ENCODE measurements at regions not wholly inside any gene's neighbourhood (a gene's known extent, or its start where the extent isn't known, plus 50 kb on each side); places are given as distances from the start of the nearest gene placed in this dataset.

- no peaks in the 10 kb centered on the region for H3K79me2 ChIP-seq (ENCODE audit: insufficient read depth, low read length)
- FAIRE-seq (no peak), DNase-seq (ENCODE audit: low read depth) (no peak)
- H3K4me2 ChIP-seq (ENCODE audit: low read length) = no peak overlapping the region
- no peaks in the 10 kb centered on the region for H3K27me3 ChIP-seq (ENCODE audit: insufficient read depth, low read length)
- H4K20me1 ChIP-seq (ENCODE audit: insufficient read depth, low read length) = no peaks in the 10 kb centered on the region
- Mint-ChIP-seq H3K4me3 (ENCODE audit: unreplicated experiment) (no peak overlapping the region), H3K4me1 (ENCODE audit: low read depth, unreplicated experiment) (no peaks in the 10 kb centered on the region), H3K36me3 (ENCODE audit: low read depth, unreplicated experiment) (no peaks in the 10 kb centered on the region), H3K27me3 (ENCODE audit: low read depth, unreplicated experiment) (no peaks in the 10 kb centered on the region), H3K9me3 (ENCODE audit: unreplicated experiment) (peaks cover 9% of the 10 kb centered on the region), H3K27ac (ENCODE audit: unreplicated experiment) (no peak overlapping the region)
- H3K36me3 ChIP-seq (ENCODE audit: insufficient read depth, low read length) = no peaks in the 10 kb centered on the region
- no peaks in the 10 kb centered on the region for H3K9me3 ChIP-seq (ENCODE audit: insufficient read depth, low read depth, low read length)
- H3K9ac ChIP-seq (ENCODE audit: low read length) = no peak overlapping the region
- no peak overlapping the region for H2AFZ ChIP-seq (ENCODE audit: low read depth, low read length)
- no peak overlapping the region for H3K4me3 ChIP-seq (ENCODE audit: insufficient read depth, low read depth, low read length)
- no peak for TF ChIP-seq EZH2 (IDR thresholded peaks at IDR 0.05; ENCODE audit: insufficient read depth, low read length)
- TF ChIP-seq CTCF (IDR thresholded peaks at IDR 0.05; ENCODE audit: insufficient read depth, low read depth, low read length) = no peak
- no peaks in the 10 kb centered on the region for H3K4me1 ChIP-seq (ENCODE audit: insufficient read depth, low read length)
- H3K27ac ChIP-seq (ENCODE audit: low read depth, low read length) = no peak overlapping the region
Measured at GRCh38 chr7:153514032-153514431, 538.2 kb upstream of the DPP6 start.

- Histone ChIP-seq H3K9me3 (ENCODE audit: insufficient read depth, low read depth, low read length) (no peaks in the 10 kb centered on the region), H3K79me2 (ENCODE audit: insufficient read depth, low read length) (no peaks in the 10 kb centered on the region), H3K36me3 (ENCODE audit: insufficient read depth, low read length) (no peaks in the 10 kb centered on the region), H2AFZ (ENCODE audit: low read depth, low read length) (no peak overlapping the region), H3K27ac (ENCODE audit: low read depth, low read length) (no peak overlapping the region), H3K9ac (ENCODE audit: low read length) (no peak overlapping the region), H3K4me1 (ENCODE audit: insufficient read depth, low read length) (no peaks in the 10 kb centered on the region), H3K4me3 (ENCODE audit: insufficient read depth, low read depth, low read length) (no peak overlapping the region), H4K20me1 (ENCODE audit: insufficient read depth, low read length) (no peaks in the 10 kb centered on the region), H3K4me2 (ENCODE audit: low read length) (no peak overlapping the region), H3K27me3 (ENCODE audit: insufficient read depth, low read length) (no peaks in the 10 kb centered on the region)
- DNase-seq (ENCODE audit: low read depth) = no peak
- H3K36me3 Mint-ChIP-seq (ENCODE audit: low read depth, unreplicated experiment) = no peaks in the 10 kb centered on the region
- H3K4me1 Mint-ChIP-seq (ENCODE audit: low read depth, unreplicated experiment) = no peaks in the 10 kb centered on the region
- FAIRE-seq = no peak
- no peak overlapping the region for H3K27ac Mint-ChIP-seq (ENCODE audit: unreplicated experiment)
- TF ChIP-seq EZH2 (IDR thresholded peaks at IDR 0.05; ENCODE audit: insufficient read depth, low read length) (no peak), CTCF (IDR thresholded peaks at IDR 0.05; ENCODE audit: insufficient read depth, low read depth, low read length) (no peak)
- H3K9me3 Mint-ChIP-seq (ENCODE audit: unreplicated experiment) = peaks cover 12% of the 10 kb centered on the region
- H3K4me3 Mint-ChIP-seq (ENCODE audit: unreplicated experiment) = no peak overlapping the region
- H3K27me3 Mint-ChIP-seq (ENCODE audit: low read depth, unreplicated experiment) = no peaks in the 10 kb centered on the region
Measured at GRCh38 chr7:153515359-153515758, 536.8 kb upstream of the DPP6 start.

- no peaks in the 10 kb centered on the region for H3K36me3 Mint-ChIP-seq (ENCODE audit: low read depth, unreplicated experiment)
- DNase-seq (ENCODE audit: low read depth) (no peak), FAIRE-seq (no peak)
- H3K27me3 Mint-ChIP-seq (ENCODE audit: low read depth, unreplicated experiment) = no peaks in the 10 kb centered on the region
- H2AFZ ChIP-seq (ENCODE audit: low read depth, low read length) = no peak overlapping the region
- H3K9me3 Mint-ChIP-seq (ENCODE audit: unreplicated experiment) = peaks cover 21% of the 10 kb centered on the region
- no peak overlapping the region for H3K4me3 ChIP-seq (ENCODE audit: insufficient read depth, low read depth, low read length)
- no peaks in the 10 kb centered on the region for H3K4me1 ChIP-seq (ENCODE audit: insufficient read depth, low read length)
- H3K4me2 ChIP-seq (ENCODE audit: low read length) = no peak overlapping the region
- H3K27me3 ChIP-seq (ENCODE audit: insufficient read depth, low read length) = no peaks in the 10 kb centered on the region
- H3K27ac Mint-ChIP-seq (ENCODE audit: unreplicated experiment) = no peak overlapping the region
- H3K79me2 ChIP-seq (ENCODE audit: insufficient read depth, low read length) = no peaks in the 10 kb centered on the region
- no peaks in the 10 kb centered on the region for H3K9me3 ChIP-seq (ENCODE audit: insufficient read depth, low read depth, low read length)
- H3K36me3 ChIP-seq (ENCODE audit: insufficient read depth, low read length) = no peaks in the 10 kb centered on the region
- no peak overlapping the region for H3K9ac ChIP-seq (ENCODE audit: low read length)
- no peaks in the 10 kb centered on the region for H3K4me1 Mint-ChIP-seq (ENCODE audit: low read depth, unreplicated experiment)
- no peaks in the 10 kb centered on the region for H4K20me1 ChIP-seq (ENCODE audit: insufficient read depth, low read length)
- TF ChIP-seq EZH2 (IDR thresholded peaks at IDR 0.05; ENCODE audit: insufficient read depth, low read length) (no peak), CTCF (IDR thresholded peaks at IDR 0.05; ENCODE audit: insufficient read depth, low read depth, low read length) (no peak)
- H3K4me3 Mint-ChIP-seq (ENCODE audit: unreplicated experiment) = no peak overlapping the region
- H3K27ac ChIP-seq (ENCODE audit: low read depth, low read length) = no peak overlapping the region
Measured at GRCh38 chr7:153518201-153518984, 533.8 kb upstream of the DPP6 start.
